OCI-LY3 (cell line): ENCODE measurements at regions not wholly inside any gene's neighbourhood (a gene's known extent, or its start where the extent isn't known, plus 50 kb on each side); places are given as distances from the start of the nearest gene placed in this dataset.
A peak's percentile ranks its signal among the peaks of the same experiment; 100 is the strongest.

Source experiments
- H2AFZ ChIP-seq: fragments of 200-600, 300-600 bp; shearing (Covaris generic); 2 replicates; pipeline ENCODE4 v1.6.0; 2014; ENCODE audit warnings: antibody characterized with exemption, low read depth, low read length
- H3K27ac ChIP-seq: fragments of 200-600, 300-600 bp; sonication (generic); 2 replicates; pipeline ENCODE4 v1.5.1; 2014; ENCODE audit warnings: mild to moderate bottlenecking, low read length, moderate library complexity, mixed read lengths
- H3K27me3 ChIP-seq: fragments of 200-600, 300-600 bp; sonication (generic); 2 replicates; pipeline ENCODE4 v1.6.1; 2014; ENCODE audit warnings: low read depth, low read length, mixed read lengths
- H3K36me3 ChIP-seq: fragments of 200-600, 300-600 bp; sonication (generic); replicated peaks from 2 replicates; pipeline ENCODE3; 2014; ENCODE audit warnings: low read depth, low read length, mixed read lengths
- H3K4me1 ChIP-seq: fragments of 300-600, 200-600 bp; sonication (generic); 2 replicates; pipeline ENCODE4 v1.6.1; 2014; ENCODE audit warnings: low read length, mixed read lengths
- H3K4me2 ChIP-seq: fragments of 200-600, 300-600 bp; sonication (generic); 2 replicates; pipeline ENCODE4 v1.6.1; 2014; ENCODE audit warnings: low read length, mixed read lengths
- H3K4me3 ChIP-seq: fragments of 300-600, 200-600 bp; sonication (generic); 2 replicates; pipeline ENCODE4 v1.5.1; 2014; ENCODE audit warnings: antibody characterized with exemption, mild to moderate bottlenecking, low read length, moderate library complexity
- H3K79me2 ChIP-seq: fragments of 300-600, 200-600 bp; shearing (Covaris generic); 2 replicates; pipeline ENCODE4 v1.6.1; 2014; ENCODE audit warnings: mild to moderate bottlenecking, low read length, mixed read lengths
- H3K9ac ChIP-seq: fragments of 300-600, 200-600 bp; shearing (Covaris generic); 2 replicates; pipeline ENCODE4 v1.6.0; 2014; ENCODE audit warnings: mild to moderate bottlenecking, low read length, moderate library complexity
- H3K9me3 ChIP-seq: fragments of 200-600, 300-600 bp; shearing (Covaris generic); 2 replicates; pipeline ENCODE4 v1.6.1; 2014; ENCODE audit warnings: low read length, mixed read lengths; ENCODE audit not compliant: insufficient read depth
- H4K20me1 ChIP-seq: fragments of 200-600, 300-600 bp; sonication (generic); 2 replicates; pipeline ENCODE4 v1.6.1; 2016; ENCODE audit warnings: low read length, mixed read lengths; ENCODE audit not compliant: insufficient read depth
- EZH2phosphoT487 ChIP-seq: fragments of 200-600 bp; shearing (Covaris generic); IDR thresholded peaks from 2 replicates; pipeline ENCODE4 v1.6.1; 2018; ENCODE audit warnings: antibody characterized with exemption, mixed run types, low read depth
- TF ChIP-seq, protein P1 (sequence below): fragments of 200-600, 300-600 bp; sonication (generic); IDR thresholded peaks from 2 replicates; pipeline ENCODE4 v1.5.1; 2014; ENCODE audit warnings: antibody characterized with exemption, low read length, low read depth

DNA sequence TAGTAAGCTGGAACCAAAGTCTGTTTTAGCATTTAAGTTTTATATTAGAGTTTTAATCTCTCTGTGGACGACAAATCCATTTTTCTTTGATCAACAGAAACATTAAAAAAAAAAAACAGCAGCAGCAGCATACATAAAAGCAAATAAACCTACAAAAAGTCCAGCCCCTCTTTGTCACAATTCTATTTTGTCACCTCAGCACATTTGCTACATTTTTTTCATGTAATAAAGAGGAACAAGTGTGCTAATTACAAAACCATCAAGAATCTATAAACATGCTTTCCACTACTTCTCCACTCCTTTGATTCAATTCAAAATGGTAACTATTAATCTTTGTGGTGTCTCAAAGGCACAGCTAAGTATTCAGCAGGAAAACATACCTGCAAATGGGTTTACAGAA is 259.8 kb upstream of the GNAI1 start:
- H2AFZ ChIP-seq = no peak overlapping the region
- no peaks in the 10 kb centered on the region for H3K9me3 ChIP-seq
- no peak overlapping the region for H3K9ac ChIP-seq
- H3K4me3 ChIP-seq = no peak overlapping the region
- no peaks in the 10 kb centered on the region for H3K4me1 ChIP-seq
- no peaks in the 10 kb centered on the region for H3K36me3 ChIP-seq
- TF ChIP-seq EZH2phosphoT487 = no peak
- TF ChIP-seq, protein P1, sequence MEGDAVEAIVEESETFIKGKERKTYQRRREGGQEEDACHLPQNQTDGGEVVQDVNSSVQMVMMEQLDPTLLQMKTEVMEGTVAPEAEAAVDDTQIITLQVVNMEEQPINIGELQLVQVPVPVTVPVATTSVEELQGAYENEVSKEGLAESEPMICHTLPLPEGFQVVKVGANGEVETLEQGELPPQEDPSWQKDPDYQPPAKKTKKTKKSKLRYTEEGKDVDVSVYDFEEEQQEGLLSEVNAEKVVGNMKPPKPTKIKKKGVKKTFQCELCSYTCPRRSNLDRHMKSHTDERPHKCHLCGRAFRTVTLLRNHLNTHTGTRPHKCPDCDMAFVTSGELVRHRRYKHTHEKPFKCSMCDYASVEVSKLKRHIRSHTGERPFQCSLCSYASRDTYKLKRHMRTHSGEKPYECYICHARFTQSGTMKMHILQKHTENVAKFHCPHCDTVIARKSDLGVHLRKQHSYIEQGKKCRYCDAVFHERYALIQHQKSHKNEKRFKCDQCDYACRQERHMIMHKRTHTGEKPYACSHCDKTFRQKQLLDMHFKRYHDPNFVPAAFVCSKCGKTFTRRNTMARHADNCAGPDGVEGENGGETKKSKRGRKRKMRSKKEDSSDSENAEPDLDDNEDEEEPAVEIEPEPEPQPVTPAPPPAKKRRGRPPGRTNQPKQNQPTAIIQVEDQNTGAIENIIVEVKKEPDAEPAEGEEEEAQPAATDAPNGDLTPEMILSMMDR = no peak
- no peak overlapping the region for H3K4me2 ChIP-seq
- H3K79me2 ChIP-seq = no peaks in the 10 kb centered on the region
- no peaks in the 10 kb centered on the region for H3K27me3 ChIP-seq
- H4K20me1 ChIP-seq = no peaks in the 10 kb centered on the region
- H3K27ac ChIP-seq = no peak overlapping the region

DNA sequence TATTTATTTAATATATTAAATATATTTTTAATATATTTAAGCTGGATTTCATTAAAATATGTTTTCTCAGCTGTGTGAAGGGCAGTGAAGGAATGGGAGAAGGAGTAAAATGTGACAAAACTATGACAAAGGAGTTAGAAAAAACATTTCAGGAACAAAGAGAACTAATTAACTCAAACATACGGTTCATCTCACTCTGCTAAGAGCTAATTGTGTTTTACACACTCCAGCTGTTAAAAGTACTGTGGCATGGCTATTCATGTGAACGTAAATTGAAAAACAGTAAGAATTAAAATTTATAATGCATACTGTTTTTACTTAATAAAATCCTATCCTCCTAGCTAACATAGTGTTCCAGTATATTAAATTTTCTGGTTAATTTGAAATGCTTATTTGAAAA is 262.5 kb upstream of the GNAI1 start:
- Histone ChIP-seq H3K4me1 (no peaks in the 10 kb centered on the region), H3K4me3 (no peak overlapping the region), H3K36me3 (no peaks in the 10 kb centered on the region), H2AFZ (no peak overlapping the region), H3K27me3 (no peaks in the 10 kb centered on the region), H3K9ac (no peak overlapping the region), H3K27ac (no peak overlapping the region), H3K79me2 (no peaks in the 10 kb centered on the region), H3K4me2 (no peak overlapping the region), H3K9me3 (no peaks in the 10 kb centered on the region), H4K20me1 (no peaks in the 10 kb centered on the region)
- no peak for TF ChIP-seq EZH2phosphoT487
- TF ChIP-seq, protein P1 = no peak

DNA sequence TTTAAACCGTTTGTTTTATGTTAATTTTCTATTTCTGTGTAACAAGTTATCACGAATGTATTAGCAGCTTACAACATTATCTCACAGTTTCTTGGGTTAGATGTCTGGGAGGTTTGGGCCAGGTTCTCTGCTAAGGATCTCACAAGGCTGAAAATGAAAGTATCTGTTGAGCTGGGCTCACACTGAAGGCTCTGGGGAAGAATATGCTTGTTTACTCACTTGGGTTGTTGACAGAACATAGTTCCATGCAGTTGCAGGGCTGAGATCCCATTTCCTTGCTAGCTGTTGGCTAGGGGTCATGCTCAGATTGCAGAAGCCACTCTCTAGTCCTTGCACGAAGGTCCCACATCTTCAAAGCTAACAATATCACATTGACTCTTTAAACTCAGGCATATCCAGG is 266.6 kb upstream of the GNAI1 start:
- no peak overlapping the region for H3K9ac ChIP-seq
- TF ChIP-seq EZH2phosphoT487 = no peak
- TF ChIP-seq, protein P1 = no peak
- H3K27me3 ChIP-seq = no peaks in the 10 kb centered on the region
- H3K36me3 ChIP-seq = no peaks in the 10 kb centered on the region
- no peak overlapping the region for H3K4me3 ChIP-seq
- H3K27ac ChIP-seq = no peak overlapping the region
- no peaks in the 10 kb centered on the region for H3K79me2 ChIP-seq
- peak overlapping the region; percentile 54; the same call in 1 of the 2 replicates for H2AFZ ChIP-seq
- no peaks in the 10 kb centered on the region for H3K9me3 ChIP-seq
- H3K4me1 ChIP-seq = no peaks in the 10 kb centered on the region
- H4K20me1 ChIP-seq = no peaks in the 10 kb centered on the region
- no peak overlapping the region for H3K4me2 ChIP-seq

DNA sequence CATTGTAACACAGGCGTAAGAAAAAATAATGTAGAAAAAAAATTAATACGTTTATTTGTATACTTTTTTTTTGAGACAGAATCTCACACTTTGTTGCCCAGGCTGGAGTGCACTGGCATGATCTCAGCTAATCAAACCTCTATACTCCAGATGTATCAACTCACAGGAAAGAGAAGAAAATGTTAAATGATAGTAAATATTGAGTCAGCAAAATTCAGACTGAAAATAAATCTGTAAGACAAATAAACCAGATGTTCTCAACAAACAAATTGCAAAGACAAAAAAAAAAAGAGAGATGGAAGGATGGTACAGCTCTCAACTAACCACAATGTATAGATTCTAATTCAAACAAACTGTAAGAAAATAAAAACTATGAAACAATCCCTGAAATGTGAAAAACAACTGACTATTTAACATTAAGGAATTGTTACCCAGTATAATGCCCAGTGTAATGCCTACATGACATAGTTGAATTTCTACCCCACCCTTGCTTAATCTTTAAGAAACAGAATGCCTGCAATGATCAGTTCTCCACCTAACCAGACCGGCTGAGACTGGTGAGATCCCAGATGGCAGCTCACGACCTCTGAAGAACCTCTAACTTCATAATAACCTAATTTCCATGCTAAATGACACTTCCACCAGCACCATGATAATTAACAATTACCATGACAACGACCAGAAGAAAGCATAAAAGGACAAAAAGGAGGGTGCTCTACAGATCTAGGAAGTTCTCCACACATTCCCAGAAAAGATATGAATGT is 272.0 kb upstream of the GNAI1 start:
- Histone ChIP-seq H3K36me3 (no peaks in the 10 kb centered on the region), H3K79me2 (no peaks in the 10 kb centered on the region), H3K4me3 (no peak overlapping the region), H3K4me1 (no peaks in the 10 kb centered on the region), H3K9ac (no peak overlapping the region), H4K20me1 (no peaks in the 10 kb centered on the region), H3K27ac (no peak overlapping the region), H3K4me2 (no peak overlapping the region), H3K9me3 (no peaks in the 10 kb centered on the region), H3K27me3 (no peaks in the 10 kb centered on the region), H2AFZ (no peak overlapping the region)
- TF ChIP-seq, protein P1 = no peak
- TF ChIP-seq EZH2phosphoT487 = no peak
